ENCODE measurements at regions not wholly inside any gene's neighbourhood (a gene's known extent, or its start where the extent isn't known, plus 50 kb on each side); places are given as distances from the start of the nearest gene placed in this dataset.
A peak's percentile ranks its signal among the peaks of the same experiment; 100 is the strongest.

DNA sequence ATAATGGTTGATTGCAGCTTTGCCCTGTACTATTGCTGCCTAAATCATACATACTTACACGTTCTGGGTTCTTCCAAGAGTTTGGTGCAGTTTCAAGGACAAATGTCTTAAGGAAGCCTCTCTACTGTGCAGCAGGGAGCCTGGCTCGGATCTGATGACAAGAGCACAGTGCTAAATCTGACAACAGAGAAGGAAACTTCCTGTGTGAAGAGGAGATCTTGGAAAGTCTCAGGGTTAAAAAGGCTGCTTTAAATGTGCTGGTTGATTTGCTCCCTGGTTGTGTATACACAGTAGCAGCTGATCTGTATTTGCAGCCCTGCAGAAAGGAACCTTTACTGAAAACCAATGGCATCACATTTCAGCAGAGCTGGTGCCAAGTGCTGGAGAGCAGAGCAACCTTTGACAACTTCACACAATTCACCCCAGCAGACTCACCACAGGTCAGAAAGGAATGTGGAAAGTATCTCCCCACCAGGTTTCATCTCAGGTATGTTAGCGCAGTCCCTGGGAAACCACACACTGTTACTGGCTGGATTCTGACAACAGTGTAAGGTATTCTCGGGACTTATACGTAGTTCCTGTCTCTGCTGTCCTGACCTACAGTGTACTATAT is 355.0 kb upstream of the ESRRG start:
- H3K27me3 ChIP-seq (ENCODE audit: control insufficient read depth, insufficient read depth, low read length), result peaks cover 18% of the 10 kb centered on the region
- no peak overlapping the region for H3K4me3 ChIP-seq (ENCODE audit: low read length)
- no peaks in the 10 kb centered on the region for H3K9me3 ChIP-seq (replicated peaks; ENCODE audit: low read length)
- H3K9ac ChIP-seq (ENCODE audit: low read depth, low read length), result no peak overlapping the region
- no peaks in the 10 kb centered on the region for H3K36me3 ChIP-seq (ENCODE audit: insufficient read depth, low read length)
- H3K4me1 ChIP-seq (ENCODE audit: control insufficient read depth, insufficient read depth, low read length), result no peaks in the 10 kb centered on the region
- peak overlapping the region; percentile 28 for H3K4me2 ChIP-seq (ENCODE audit: low read length)

- no peak overlapping the region for H3K4me3 ChIP-seq (ENCODE audit: low read length)
- no peaks in the 10 kb centered on the region for H3K36me3 ChIP-seq (ENCODE audit: insufficient read depth, low read length)
- H3K27me3 ChIP-seq (ENCODE audit: control insufficient read depth, insufficient read depth, low read length), result peaks cover 18% of the 10 kb centered on the region
- H3K4me2 ChIP-seq (ENCODE audit: low read length), result no peak overlapping the region
- no peaks in the 10 kb centered on the region for H3K9me3 ChIP-seq (replicated peaks; ENCODE audit: low read length)
- H3K4me1 ChIP-seq (ENCODE audit: control insufficient read depth, insufficient read depth, low read length), result no peaks in the 10 kb centered on the region
- no peak overlapping the region for H3K9ac ChIP-seq (ENCODE audit: low read depth, low read length)
Observed at GRCh38 chr1:217077426-217077825, 354.2 kb upstream of the ESRRG start.

GRCh38 chr1:217076902-217077301 is 353.7 kb upstream of the ESRRG start:
- Histone ChIP-seq H3K27me3 (ENCODE audit: control insufficient read depth, insufficient read depth, low read length) (peaks cover 18% of the 10 kb centered on the region), H3K9ac (ENCODE audit: low read depth, low read length) (no peak overlapping the region), H3K9me3 (replicated peaks; ENCODE audit: low read length) (no peaks in the 10 kb centered on the region), H3K36me3 (ENCODE audit: insufficient read depth, low read length) (no peaks in the 10 kb centered on the region), H3K4me1 (ENCODE audit: control insufficient read depth, insufficient read depth, low read length) (no peaks in the 10 kb centered on the region), H3K4me2 (ENCODE audit: low read length) (no peak overlapping the region), H3K4me3 (ENCODE audit: low read length) (no peak overlapping the region)

DNA sequence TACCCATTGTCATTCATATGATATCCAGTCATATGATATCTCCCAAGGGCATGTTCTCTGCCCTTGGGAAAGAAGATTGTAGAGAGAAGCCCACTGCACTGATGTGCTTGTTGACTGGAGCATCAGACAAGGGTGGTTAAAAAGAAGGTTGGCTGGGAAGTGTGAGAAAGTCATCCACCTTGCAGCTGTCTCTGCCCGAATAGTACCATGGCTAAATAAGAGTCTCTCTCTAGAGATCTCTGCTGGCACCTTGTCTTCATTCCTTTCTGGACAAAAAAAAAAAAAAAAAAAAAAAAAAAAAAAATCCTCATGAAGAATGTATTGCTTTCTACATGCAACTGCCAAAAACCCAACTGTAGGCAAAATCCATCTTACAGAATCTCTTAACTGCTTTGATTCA is 349.7 kb upstream of the ESRRG start:
- H3K4me2 ChIP-seq (ENCODE audit: low read length), result no peak overlapping the region
- peaks cover under 1% of the 10 kb centered on the region for H3K27me3 ChIP-seq (ENCODE audit: control insufficient read depth, insufficient read depth, low read length)
- no peak overlapping the region for H3K4me3 ChIP-seq (ENCODE audit: low read length)
- no peaks in the 10 kb centered on the region for H3K4me1 ChIP-seq (ENCODE audit: control insufficient read depth, insufficient read depth, low read length)
- no peaks in the 10 kb centered on the region for H3K36me3 ChIP-seq (ENCODE audit: insufficient read depth, low read length)
- no peaks in the 10 kb centered on the region for H3K9me3 ChIP-seq (replicated peaks; ENCODE audit: low read length)
- no peak overlapping the region for H3K9ac ChIP-seq (ENCODE audit: low read depth, low read length)

DNA sequence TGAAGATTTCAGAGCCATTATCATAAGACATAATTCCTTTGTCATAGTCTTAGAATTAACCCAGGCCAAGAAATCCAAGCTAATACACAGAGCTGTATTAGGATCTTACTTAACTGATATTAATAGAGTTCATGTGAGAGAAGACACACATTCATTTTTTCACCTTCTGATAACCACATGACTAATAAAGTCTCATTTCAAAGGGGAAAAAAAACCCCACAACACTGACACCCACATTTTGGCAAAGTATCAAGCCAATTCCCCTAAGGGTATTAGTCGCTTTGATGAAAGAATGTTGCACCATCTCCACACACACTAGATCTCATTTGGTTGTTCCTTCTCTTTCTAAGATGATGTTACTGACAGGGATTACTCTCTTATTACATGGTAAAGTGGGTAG is 344.4 kb upstream of the ESRRG start:
- no peaks in the 10 kb centered on the region for H3K36me3 ChIP-seq (ENCODE audit: insufficient read depth, low read length)
- H3K4me2 ChIP-seq (ENCODE audit: low read length), result no peak overlapping the region
- no peaks in the 10 kb centered on the region for H3K4me1 ChIP-seq (ENCODE audit: control insufficient read depth, insufficient read depth, low read length)
- H3K4me3 ChIP-seq (ENCODE audit: low read length), result no peak overlapping the region
- H3K27me3 ChIP-seq (ENCODE audit: control insufficient read depth, insufficient read depth, low read length), result no peaks in the 10 kb centered on the region
- H3K9ac ChIP-seq (ENCODE audit: low read depth, low read length), result no peak overlapping the region
- no peaks in the 10 kb centered on the region for H3K9me3 ChIP-seq (replicated peaks; ENCODE audit: low read length)

DNA sequence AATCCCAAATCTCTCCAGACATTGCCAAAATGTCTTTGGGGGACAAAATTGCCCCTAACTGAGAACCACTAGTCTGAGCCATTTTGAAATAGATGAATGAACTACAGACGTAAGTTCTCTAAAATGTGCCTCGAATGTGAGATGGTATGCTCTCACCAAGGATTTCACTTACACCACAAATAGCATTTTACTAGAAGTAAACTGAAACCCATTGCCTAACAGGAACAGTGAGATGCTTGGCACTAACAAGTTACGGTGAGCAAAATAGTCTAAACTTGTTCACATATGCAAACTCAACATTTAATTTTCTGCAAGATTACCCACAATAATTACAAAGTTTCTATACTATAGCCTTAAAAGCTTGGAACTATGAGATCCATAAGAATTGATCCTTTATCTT is 343.6 kb upstream of the ESRRG start:
- no peaks in the 10 kb centered on the region for H3K27me3 ChIP-seq (ENCODE audit: control insufficient read depth, insufficient read depth, low read length)
- H3K4me2 ChIP-seq (ENCODE audit: low read length), result no peak overlapping the region
- no peaks in the 10 kb centered on the region for H3K9me3 ChIP-seq (replicated peaks; ENCODE audit: low read length)
- H3K4me1 ChIP-seq (ENCODE audit: control insufficient read depth, insufficient read depth, low read length), result no peaks in the 10 kb centered on the region
- no peak overlapping the region for H3K4me3 ChIP-seq (ENCODE audit: low read length)
- no peaks in the 10 kb centered on the region for H3K36me3 ChIP-seq (ENCODE audit: insufficient read depth, low read length)
- no peak overlapping the region for H3K9ac ChIP-seq (ENCODE audit: low read depth, low read length)

DNA sequence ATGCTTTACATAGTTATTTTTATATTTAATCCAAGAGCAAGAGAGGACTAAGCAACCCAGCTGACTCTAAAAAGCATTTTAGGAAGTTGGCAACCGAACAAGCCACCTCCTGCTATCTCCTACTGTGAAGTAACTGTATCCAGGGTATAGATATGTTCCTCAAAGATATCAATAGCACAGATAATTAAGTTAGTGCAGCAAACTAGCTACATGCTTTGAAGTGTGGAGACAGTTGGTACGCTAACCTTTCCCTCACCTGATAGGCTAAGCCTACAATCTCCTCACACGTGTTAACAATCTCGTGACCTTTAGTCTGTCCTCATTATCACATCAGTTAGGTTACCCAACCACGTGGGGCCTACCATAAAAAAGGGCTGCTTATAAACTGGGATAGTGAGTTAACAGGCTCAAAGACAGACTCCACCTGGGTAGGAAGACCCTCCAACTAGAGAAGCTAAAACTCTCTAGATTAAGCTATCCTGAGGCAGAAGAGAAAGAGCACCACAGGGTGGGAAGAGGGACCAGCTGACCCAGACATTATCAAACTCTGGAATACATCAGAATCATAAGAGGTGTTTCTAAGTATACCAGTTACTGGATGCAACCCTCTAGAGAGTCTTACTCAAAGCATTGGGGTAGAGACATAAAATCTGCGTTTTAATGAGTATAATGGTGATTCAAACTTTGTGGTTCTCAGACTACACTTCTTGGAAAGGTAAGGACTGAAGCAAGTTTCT is 340.1 kb upstream of the ESRRG start:
- Histone ChIP-seq H3K36me3 (ENCODE audit: insufficient read depth, low read length) (no peaks in the 10 kb centered on the region), H3K4me2 (ENCODE audit: low read length) (no peak overlapping the region), H3K27me3 (ENCODE audit: control insufficient read depth, insufficient read depth, low read length) (no peaks in the 10 kb centered on the region), H3K4me3 (ENCODE audit: low read length) (no peak overlapping the region), H3K9me3 (replicated peaks; ENCODE audit: low read length) (no peaks in the 10 kb centered on the region), H3K9ac (ENCODE audit: low read depth, low read length) (no peak overlapping the region), H3K4me1 (ENCODE audit: control insufficient read depth, insufficient read depth, low read length) (no peaks in the 10 kb centered on the region)

DNA sequence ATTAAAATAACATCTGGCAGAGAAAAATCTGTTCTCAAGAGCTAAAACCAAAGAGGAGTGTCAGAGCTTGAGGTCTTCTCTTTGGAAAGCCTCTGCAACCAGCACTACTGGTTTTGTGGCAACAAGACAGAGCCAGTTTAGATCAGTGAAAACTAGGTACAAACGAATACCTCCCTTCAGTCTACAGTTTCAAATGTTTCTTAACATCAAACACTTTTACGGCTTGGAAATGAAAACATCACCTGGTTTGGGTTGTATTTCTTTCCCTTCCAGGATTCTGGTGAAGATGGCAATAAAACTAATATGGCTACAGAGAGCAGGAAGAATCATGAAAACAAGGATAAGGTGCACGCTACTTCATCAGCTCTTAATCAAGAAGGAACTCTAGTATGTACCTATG is 339.4 kb upstream of the ESRRG start:
- no peak overlapping the region for H3K4me2 ChIP-seq (ENCODE audit: low read length)
- no peak overlapping the region for H3K4me3 ChIP-seq (ENCODE audit: low read length)
- no peaks in the 10 kb centered on the region for H3K4me1 ChIP-seq (ENCODE audit: control insufficient read depth, insufficient read depth, low read length)
- H3K9me3 ChIP-seq (replicated peaks; ENCODE audit: low read length), result no peaks in the 10 kb centered on the region
- H3K27me3 ChIP-seq (ENCODE audit: control insufficient read depth, insufficient read depth, low read length), result no peaks in the 10 kb centered on the region
- no peak overlapping the region for H3K9ac ChIP-seq (ENCODE audit: low read depth, low read length)
- H3K36me3 ChIP-seq (ENCODE audit: insufficient read depth, low read length), result no peaks in the 10 kb centered on the region

DNA sequence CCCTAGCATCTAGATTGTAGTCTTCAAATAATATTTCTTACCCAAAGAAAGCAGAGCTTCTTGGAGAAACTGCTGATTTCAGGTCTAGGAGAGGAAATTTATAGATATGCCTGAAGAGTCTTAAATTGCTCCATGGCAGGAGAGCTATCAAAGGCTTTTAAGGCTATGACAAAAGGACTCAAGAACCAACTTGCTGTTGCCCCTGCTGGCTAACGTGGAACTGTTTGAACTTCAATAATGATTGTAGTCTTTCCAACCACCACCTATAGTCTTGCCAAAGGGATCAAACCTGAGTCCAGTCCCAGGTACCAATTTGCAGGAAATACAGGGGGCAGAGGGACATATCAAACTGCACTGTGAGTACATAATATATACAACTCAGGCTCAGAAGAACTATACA is 336.2 kb upstream of the ESRRG start:
- Histone ChIP-seq H3K9ac (ENCODE audit: low read depth, low read length) (no peak overlapping the region), H3K4me3 (ENCODE audit: low read length) (no peak overlapping the region), H3K27me3 (ENCODE audit: control insufficient read depth, insufficient read depth, low read length) (no peaks in the 10 kb centered on the region), H3K9me3 (replicated peaks; ENCODE audit: low read length) (no peaks in the 10 kb centered on the region), H3K4me1 (ENCODE audit: control insufficient read depth, insufficient read depth, low read length) (no peaks in the 10 kb centered on the region), H3K4me2 (ENCODE audit: low read length) (no peak overlapping the region), H3K36me3 (ENCODE audit: insufficient read depth, low read length) (no peaks in the 10 kb centered on the region)

DNA sequence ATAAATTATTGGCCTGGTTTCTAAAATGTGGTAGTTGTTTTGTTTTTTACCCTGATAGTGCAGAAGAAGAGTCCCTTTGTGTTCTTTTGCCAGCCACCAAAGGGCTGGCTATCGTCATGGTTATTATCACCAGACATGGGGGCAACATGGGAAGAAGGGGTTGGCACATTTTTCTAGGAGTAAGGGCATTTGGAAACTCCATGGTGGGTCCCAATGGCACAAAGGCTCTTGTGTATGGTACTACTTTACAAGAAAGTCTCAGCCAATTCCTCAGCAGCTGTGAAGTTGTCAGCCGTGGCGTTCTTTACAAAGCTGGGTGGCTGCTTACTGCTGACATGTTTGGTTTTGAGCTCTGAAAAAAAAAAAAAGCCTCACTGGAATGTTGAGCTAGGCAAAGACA is 330.4 kb upstream of the ESRRG start:
- Histone ChIP-seq H3K4me3 (ENCODE audit: low read length) (no peak overlapping the region), H3K9ac (ENCODE audit: low read depth, low read length) (no peak overlapping the region), H3K4me2 (ENCODE audit: low read length) (no peak overlapping the region), H3K4me1 (ENCODE audit: control insufficient read depth, insufficient read depth, low read length) (no peaks in the 10 kb centered on the region), H3K36me3 (ENCODE audit: insufficient read depth, low read length) (no peaks in the 10 kb centered on the region), H3K9me3 (replicated peaks; ENCODE audit: low read length) (no peaks in the 10 kb centered on the region), H3K27me3 (ENCODE audit: control insufficient read depth, insufficient read depth, low read length) (no peaks in the 10 kb centered on the region)

GRCh38 chr1:217052626-217053025 is 329.4 kb upstream of the ESRRG start:
- Histone ChIP-seq H3K4me2 (ENCODE audit: low read length) (no peak overlapping the region), H3K9me3 (replicated peaks; ENCODE audit: low read length) (no peaks in the 10 kb centered on the region), H3K4me1 (ENCODE audit: control insufficient read depth, insufficient read depth, low read length) (no peaks in the 10 kb centered on the region), H3K9ac (ENCODE audit: low read depth, low read length) (no peak overlapping the region), H3K36me3 (ENCODE audit: insufficient read depth, low read length) (no peaks in the 10 kb centered on the region), H3K4me3 (ENCODE audit: low read length) (no peak overlapping the region), H3K27me3 (ENCODE audit: control insufficient read depth, insufficient read depth, low read length) (no peaks in the 10 kb centered on the region)

DNA sequence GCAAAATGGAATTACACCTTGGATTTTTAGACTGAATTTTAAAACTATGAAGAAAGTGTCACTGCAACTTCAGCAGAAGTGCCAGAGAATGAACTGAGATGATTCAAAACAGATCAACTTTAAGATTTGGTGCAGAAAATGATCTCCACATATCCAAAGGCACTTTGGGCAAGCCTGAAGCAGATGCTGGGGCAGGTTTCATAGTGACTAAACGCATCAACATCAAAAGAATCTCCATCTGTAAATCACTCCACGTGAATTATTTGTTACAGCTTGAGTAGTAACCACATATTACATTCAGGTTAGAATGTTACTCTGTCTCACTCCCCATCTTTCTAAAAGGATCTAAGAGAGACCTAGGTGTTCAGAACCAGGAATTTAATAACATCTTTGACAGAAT is 329.0 kb upstream of the ESRRG start:
- Histone ChIP-seq H3K36me3 (ENCODE audit: insufficient read depth, low read length) (no peaks in the 10 kb centered on the region), H3K4me2 (ENCODE audit: low read length) (no peak overlapping the region), H3K9me3 (replicated peaks; ENCODE audit: low read length) (no peaks in the 10 kb centered on the region), H3K4me1 (ENCODE audit: control insufficient read depth, insufficient read depth, low read length) (no peaks in the 10 kb centered on the region), H3K27me3 (ENCODE audit: control insufficient read depth, insufficient read depth, low read length) (no peaks in the 10 kb centered on the region), H3K9ac (ENCODE audit: low read depth, low read length) (no peak overlapping the region), H3K4me3 (ENCODE audit: low read length) (no peak overlapping the region)

Data from skeletal muscle satellite cell (primary cell).